ENCODE measurements at regions not wholly inside any gene's neighbourhood (a gene's known extent, or its start where the extent isn't known, plus 50 kb on each side); places are given as distances from the start of the nearest gene placed in this dataset.

DNA sequence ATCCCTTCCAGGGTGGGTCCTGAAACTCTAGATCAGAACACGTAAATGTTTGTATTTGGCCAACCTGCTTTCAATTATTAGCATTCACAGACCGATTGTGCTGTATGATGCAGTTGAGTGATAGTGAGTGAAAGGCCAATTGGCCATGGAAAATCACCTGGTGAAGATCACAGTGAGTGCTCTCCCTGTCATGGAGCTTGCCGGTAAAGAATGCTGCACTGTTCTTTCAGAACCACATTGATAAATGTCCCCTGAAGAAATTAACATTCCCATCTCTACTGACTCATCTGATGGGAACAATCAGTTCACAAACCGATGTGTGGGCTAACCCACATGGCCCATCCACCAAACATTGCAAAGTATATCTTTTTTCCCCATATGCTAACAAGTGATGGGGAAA lies 324.8 kb upstream of the TBL1XR1 start:
- no peak overlapping the region for H3K4me3 ChIP-seq (ENCODE audit: low read depth, low read length)
- DNase-seq (ENCODE audit: low read depth) = no peak
- TF ChIP-seq, protein P1, sequence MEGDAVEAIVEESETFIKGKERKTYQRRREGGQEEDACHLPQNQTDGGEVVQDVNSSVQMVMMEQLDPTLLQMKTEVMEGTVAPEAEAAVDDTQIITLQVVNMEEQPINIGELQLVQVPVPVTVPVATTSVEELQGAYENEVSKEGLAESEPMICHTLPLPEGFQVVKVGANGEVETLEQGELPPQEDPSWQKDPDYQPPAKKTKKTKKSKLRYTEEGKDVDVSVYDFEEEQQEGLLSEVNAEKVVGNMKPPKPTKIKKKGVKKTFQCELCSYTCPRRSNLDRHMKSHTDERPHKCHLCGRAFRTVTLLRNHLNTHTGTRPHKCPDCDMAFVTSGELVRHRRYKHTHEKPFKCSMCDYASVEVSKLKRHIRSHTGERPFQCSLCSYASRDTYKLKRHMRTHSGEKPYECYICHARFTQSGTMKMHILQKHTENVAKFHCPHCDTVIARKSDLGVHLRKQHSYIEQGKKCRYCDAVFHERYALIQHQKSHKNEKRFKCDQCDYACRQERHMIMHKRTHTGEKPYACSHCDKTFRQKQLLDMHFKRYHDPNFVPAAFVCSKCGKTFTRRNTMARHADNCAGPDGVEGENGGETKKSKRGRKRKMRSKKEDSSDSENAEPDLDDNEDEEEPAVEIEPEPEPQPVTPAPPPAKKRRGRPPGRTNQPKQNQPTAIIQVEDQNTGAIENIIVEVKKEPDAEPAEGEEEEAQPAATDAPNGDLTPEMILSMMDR (conservative IDR thresholded peaks at IDR 0.05; ENCODE audit: low read depth, low read length) = no peak

- TF ChIP-seq, protein P1 (conservative IDR thresholded peaks at IDR 0.05; ENCODE audit: low read depth, low read length) = no peak
- DNase-seq (ENCODE audit: low read depth) = no peak
- no peak overlapping the region for H3K4me3 ChIP-seq (ENCODE audit: low read depth, low read length)
Measured at GRCh38 chr3:177523067-177523675, 325.9 kb upstream of the TBL1XR1 start.

DNA sequence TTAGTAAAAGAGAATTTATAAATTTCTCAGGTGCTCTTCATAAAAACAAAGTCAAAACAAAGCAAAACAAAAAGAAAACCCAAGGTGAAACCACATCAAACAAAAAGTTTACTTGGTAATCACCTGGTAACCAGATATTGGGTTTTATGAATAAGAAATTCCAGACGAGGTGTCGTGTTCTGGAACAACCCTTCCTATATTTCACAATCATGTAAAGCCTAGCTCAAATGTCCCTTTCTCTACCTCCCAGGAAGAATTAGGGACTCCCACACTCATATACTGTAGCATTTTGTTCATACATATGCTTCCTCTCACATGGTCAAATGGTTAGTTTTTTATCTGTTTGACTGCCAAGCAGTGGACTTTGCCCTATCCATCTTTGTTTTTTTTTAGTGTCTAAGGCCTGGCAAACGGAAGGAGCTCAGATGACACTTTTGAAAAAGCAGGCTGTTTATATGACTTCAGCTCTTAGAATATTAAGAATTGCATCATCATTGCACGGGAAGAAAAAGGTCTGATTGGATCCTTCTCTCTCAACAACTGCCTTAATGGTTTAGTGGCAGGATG lies 326.7 kb upstream of the TBL1XR1 start:
- peak; percentile 59 for DNase-seq (ENCODE audit: low read depth)
- TF ChIP-seq, protein P1 (conservative IDR thresholded peaks at IDR 0.05; ENCODE audit: low read depth, low read length) = no peak
- no peak overlapping the region for H3K4me3 ChIP-seq (ENCODE audit: low read depth, low read length)

- no peak for DNase-seq (ENCODE audit: low read depth)
- H3K4me3 ChIP-seq (ENCODE audit: low read depth, low read length) = no peak overlapping the region
Measured at GRCh38 chr3:177524742-177525141, 327.5 kb upstream of the TBL1XR1 start.

GRCh38 chr3:177525414-177525813 lies 328.1 kb upstream of the TBL1XR1 start:
- no peak for DNase-seq (ENCODE audit: low read depth)

More at GRCh38 chr3:177524742-177525141, 327.5 kb upstream of the TBL1XR1 start:
- TF ChIP-seq, protein P1 (conservative IDR thresholded peaks at IDR 0.05; ENCODE audit: low read depth, low read length) = no peak

GRCh38 chr3:177525987-177526712 lies 328.9 kb upstream of the TBL1XR1 start:
- TF ChIP-seq, protein P1 (conservative IDR thresholded peaks at IDR 0.05; ENCODE audit: low read depth, low read length) = no peak
- DNase-seq (ENCODE audit: low read depth) = peak; percentile 68
- no peak overlapping the region for H3K4me3 ChIP-seq (ENCODE audit: low read depth, low read length)

More at GRCh38 chr3:177525414-177525813, 328.1 kb upstream of the TBL1XR1 start:
- TF ChIP-seq, protein P1 (conservative IDR thresholded peaks at IDR 0.05; ENCODE audit: low read depth, low read length) = no peak
- no peak overlapping the region for H3K4me3 ChIP-seq (ENCODE audit: low read depth, low read length)

Data from choroid plexus epithelial cell (primary cell).